ENCODE measurements at regions not wholly inside any gene's neighbourhood (a gene's known extent, or its start where the extent isn't known, plus 50 kb on each side); places are given as distances from the start of the nearest gene placed in this dataset.

- peaks cover 23% of the 10 kb centered on the region for H3K4me1 Mint-ChIP-seq (ENCODE audit: unreplicated experiment)
- TF ChIP-seq, protein P1, sequence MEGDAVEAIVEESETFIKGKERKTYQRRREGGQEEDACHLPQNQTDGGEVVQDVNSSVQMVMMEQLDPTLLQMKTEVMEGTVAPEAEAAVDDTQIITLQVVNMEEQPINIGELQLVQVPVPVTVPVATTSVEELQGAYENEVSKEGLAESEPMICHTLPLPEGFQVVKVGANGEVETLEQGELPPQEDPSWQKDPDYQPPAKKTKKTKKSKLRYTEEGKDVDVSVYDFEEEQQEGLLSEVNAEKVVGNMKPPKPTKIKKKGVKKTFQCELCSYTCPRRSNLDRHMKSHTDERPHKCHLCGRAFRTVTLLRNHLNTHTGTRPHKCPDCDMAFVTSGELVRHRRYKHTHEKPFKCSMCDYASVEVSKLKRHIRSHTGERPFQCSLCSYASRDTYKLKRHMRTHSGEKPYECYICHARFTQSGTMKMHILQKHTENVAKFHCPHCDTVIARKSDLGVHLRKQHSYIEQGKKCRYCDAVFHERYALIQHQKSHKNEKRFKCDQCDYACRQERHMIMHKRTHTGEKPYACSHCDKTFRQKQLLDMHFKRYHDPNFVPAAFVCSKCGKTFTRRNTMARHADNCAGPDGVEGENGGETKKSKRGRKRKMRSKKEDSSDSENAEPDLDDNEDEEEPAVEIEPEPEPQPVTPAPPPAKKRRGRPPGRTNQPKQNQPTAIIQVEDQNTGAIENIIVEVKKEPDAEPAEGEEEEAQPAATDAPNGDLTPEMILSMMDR (conservative IDR thresholded peaks at IDR 0.05), result no peak
- peaks cover 14% of the 10 kb centered on the region for H3K9me3 Mint-ChIP-seq
- H3K27ac Mint-ChIP-seq, result no peak overlapping the region
- H3K4me3 Mint-ChIP-seq, result no peak overlapping the region
- no peak for DNase-seq (ENCODE audit: extremely low spot score, unreplicated experiment)
- H3K27me3 Mint-ChIP-seq, result no peaks in the 10 kb centered on the region
- H3K36me3 Mint-ChIP-seq, result no peaks in the 10 kb centered on the region
Observed at GRCh38 chr6:11875325-11876109, 96.9 kb upstream of the ADTRP start.

DNA sequence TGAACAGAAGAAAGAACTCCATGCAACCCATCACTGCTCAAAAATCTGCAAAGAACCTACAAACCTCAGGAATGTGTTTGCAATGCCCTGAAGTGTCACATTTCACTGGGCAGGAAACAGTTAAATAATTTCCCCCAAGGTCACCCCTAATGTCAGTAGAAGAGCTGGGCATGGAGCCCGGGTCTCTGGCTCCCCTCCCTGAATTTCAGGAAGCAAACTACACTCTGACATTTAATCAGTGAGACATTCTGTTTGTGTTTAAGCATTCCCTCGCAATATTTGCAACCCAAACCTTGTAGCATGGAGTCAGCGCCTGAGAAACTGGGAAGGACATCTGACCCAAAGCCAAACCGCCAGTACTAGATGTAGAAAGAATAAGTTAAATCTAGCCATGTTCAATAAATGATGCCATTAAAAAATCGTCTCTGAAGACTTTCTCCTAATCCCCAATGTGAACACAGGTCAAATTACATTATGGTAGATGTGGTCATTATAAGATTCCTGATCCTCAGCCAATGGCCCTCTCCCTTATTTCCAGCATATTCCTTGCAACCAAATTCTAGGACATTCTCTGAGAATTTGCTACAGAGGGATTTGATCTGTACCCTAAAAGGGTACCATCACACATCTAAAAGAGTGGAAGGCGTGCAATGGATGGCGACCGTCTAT lies 91.2 kb upstream of the ADTRP start:
- Mint-ChIP-seq H3K9me3 (peaks cover 12% of the 10 kb centered on the region), H3K36me3 (no peaks in the 10 kb centered on the region), H3K4me1 (ENCODE audit: unreplicated experiment) (peaks cover 9% of the 10 kb centered on the region), H3K4me3 (no peak overlapping the region), H3K27ac (peak overlapping the region; percentile 22), H3K27me3 (no peaks in the 10 kb centered on the region)
- TF ChIP-seq, protein P1 (conservative IDR thresholded peaks at IDR 0.05), result no peak
- DNase-seq (ENCODE audit: extremely low spot score, unreplicated experiment), result no peak

DNA sequence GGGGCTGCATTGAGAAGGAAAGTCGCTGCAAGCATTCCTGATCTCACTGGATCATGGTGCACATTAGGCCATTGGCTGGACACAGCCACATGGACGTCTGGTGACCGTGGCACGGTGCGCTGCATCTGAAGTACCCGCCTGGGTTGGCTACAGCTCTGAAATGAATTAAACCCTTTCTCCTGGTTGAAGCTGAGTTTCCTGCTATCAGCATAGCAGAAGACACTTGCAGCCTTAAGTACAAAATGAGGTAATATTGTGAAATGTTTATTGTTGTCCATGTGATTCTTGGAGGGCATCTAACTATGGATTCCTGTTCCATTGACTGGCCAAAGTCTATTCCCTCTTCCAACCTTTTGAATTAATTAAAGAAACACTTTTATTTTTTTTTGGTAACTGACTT lies 89.8 kb upstream of the ADTRP start:
- no peak for DNase-seq (ENCODE audit: extremely low spot score, unreplicated experiment)
- H3K36me3 Mint-ChIP-seq, result no peaks in the 10 kb centered on the region
- no peak overlapping the region for H3K27ac Mint-ChIP-seq
- H3K4me1 Mint-ChIP-seq (ENCODE audit: unreplicated experiment), result peaks cover 9% of the 10 kb centered on the region
- H3K4me3 Mint-ChIP-seq, result no peak overlapping the region
- TF ChIP-seq, protein P1 (conservative IDR thresholded peaks at IDR 0.05), result no peak
- H3K9me3 Mint-ChIP-seq, result peaks cover 12% of the 10 kb centered on the region
- H3K27me3 Mint-ChIP-seq, result no peaks in the 10 kb centered on the region

DNA sequence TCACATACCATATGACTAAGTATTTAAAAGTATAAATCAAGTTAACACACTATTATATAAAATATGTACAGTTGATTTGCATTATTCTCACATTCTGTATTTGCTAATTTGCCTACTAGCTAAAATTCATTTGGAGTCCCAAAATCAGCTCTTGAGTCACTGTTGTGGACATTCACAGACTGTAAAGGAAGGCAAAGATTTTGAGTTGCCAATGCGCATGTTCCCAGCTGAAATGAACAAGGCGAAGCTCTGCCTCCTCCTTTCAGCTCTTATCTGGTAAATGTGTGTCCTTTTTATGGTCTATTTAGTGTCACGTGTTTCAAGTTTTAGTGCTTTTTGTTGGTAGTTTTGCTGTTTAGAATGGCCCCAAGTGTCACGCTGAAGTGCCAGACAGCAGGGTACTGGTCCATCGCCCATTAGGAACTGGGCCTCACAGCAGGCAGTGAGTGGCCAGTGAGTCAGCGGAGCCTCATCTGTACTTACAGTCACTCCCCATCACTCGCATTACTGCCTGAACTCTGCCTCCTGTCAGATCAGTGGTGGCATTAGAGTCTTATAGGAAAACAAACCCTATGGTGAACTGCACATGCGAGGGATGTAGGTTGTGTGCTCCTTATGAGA lies 87.2 kb upstream of the ADTRP start:
- H3K9me3 Mint-ChIP-seq, result peaks cover 5% of the 10 kb centered on the region
- H3K4me1 Mint-ChIP-seq (ENCODE audit: unreplicated experiment), result peaks cover 9% of the 10 kb centered on the region
- no peaks in the 10 kb centered on the region for H3K36me3 Mint-ChIP-seq
- no peak for DNase-seq (ENCODE audit: extremely low spot score, unreplicated experiment)
- H3K27me3 Mint-ChIP-seq, result no peaks in the 10 kb centered on the region
- H3K27ac Mint-ChIP-seq, result no peak overlapping the region
- no peak overlapping the region for H3K4me3 Mint-ChIP-seq
- TF ChIP-seq, protein P1 (conservative IDR thresholded peaks at IDR 0.05), result no peak

DNA sequence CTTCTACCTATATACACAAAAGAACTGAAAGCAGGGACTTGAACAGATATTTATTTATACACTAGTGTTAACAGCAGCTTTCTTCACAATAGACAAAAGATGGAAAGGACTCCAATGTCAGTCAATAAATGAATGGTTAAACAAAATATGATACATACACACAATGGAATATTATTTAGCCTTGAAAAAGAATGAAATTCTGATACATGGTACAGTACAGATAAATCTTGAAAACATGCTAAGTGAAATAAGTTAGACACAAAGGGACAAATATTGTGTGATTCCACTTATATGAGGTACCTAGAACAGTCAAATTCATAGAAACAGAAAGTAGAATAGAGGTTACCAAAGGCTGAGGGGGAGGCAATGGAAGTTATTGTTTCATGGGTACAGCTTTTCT lies 79.8 kb upstream of the ADTRP start:
- no peak for DNase-seq (ENCODE audit: extremely low spot score, unreplicated experiment)
- Mint-ChIP-seq H3K36me3 (no peaks in the 10 kb centered on the region), H3K27ac (no peak overlapping the region), H3K9me3 (no peaks in the 10 kb centered on the region), H3K27me3 (no peaks in the 10 kb centered on the region), H3K4me1 (ENCODE audit: unreplicated experiment) (no peaks in the 10 kb centered on the region), H3K4me3 (no peak overlapping the region)
- TF ChIP-seq, protein P1 (conservative IDR thresholded peaks at IDR 0.05), result no peak
